ENCODE measurements at regions not wholly inside any gene's neighbourhood (a gene's known extent, or its start where the extent isn't known, plus 50 kb on each side); places are given as distances from the start of the nearest gene placed in this dataset.
"Not testable (repeated sequence)": the region's sequence is repeated elsewhere in the genome, so short reads cannot be mapped to it uniquely, and the experiment has no call there.

DNA sequence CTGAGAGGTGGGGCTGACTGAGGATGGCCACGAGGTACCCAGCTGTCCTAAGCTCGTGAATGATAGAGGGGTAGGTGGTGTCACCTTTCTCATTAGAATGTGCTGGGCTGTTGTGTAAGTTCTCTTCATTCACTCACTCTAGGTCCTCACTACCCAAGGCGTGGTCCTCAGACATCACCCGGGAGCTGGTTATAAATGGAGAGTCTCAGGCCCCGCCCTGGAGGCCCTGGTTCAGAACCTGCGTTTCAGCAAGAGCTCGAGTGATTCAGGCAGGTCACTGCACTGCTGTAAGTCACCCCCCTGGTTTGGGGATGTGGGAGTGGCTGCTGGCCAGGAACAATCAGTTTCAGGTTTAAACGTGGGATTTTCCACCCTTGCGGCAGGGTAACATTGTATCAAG lies 139.8 kb downstream of the FOXL1 start:
- DNase-seq = no peak

DNA sequence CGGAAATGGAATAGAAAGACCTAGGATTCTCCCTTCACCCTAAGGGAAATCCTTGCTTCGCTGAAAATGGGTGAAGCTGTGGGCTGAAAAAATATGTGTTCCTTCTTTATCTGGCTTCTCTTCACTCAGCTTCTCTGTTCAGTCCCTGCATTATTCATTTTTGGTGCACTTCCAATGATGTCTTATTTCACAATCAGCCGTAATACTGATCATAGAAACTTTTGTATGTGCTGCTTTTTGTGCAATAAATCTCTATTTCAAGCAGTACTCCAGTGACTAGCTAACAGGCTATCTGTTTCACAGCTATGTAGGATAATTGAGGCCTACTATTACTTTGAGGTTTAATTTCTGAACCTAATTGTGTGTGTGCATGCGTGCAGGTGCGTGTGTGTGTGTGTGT lies 144.6 kb downstream of the FOXL1 start:
- DNase-seq = no peak

DNA sequence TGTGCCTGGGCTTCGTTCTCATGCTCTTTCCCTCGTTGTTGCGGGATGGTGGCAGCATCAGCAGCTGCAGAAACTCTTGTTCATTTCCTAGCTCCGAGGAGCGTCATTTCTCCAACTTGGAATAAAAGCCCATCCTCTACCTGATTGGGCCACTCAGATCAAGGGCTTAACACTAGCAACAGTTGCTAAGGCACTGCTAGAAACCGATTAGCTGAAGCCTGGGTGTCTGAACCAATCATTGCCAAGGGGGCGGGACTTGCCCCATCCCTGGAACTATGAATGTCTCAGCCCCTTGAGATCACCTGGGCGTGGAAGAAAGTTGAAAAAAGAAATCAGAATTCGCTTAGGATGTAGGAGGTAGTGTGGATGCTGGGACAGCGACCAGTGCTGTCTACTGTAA lies 145.3 kb downstream of the FOXL1 start:
- DNase-seq = no peak

DNA sequence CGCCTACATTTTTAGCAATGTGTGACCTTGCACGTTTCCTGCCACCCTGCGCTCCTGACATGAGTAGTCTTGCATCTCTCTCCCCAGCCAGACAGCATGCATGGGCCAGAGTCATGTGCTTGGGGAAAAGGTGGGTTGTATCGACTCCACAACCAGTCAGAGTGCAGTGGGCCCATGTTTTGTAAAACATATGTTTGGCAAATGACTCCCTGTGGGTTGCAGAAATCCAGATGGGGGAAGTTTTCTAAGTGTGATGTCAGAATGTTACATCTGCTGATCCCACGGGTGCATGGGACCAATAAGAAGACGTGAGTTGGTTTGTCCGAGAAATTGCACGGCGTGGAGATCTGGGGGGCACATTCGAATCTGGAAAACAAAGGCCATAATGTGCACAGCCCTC lies 147.1 kb downstream of the FOXL1 start:
- no peak for DNase-seq

DNA sequence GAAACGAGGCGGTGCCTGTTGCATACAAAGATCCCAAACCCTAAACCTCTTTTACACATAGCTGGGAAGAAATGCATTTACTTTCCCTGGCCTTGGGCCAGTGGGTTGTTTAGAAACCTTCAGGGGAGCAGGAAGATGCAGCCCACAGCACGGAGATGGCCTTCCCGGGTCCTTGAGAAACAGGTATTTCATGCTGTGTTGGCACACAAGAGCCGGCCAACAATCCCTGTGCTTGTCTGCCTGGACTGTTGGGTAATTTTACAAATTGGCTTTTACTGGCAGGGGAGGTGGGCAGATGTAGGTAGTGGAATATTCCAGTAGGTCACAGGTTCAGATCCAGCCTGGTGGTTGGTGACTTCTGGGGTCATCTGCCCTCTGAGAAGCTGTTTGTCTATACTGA lies 148.0 kb downstream of the FOXL1 start:
- no peak for DNase-seq

DNA sequence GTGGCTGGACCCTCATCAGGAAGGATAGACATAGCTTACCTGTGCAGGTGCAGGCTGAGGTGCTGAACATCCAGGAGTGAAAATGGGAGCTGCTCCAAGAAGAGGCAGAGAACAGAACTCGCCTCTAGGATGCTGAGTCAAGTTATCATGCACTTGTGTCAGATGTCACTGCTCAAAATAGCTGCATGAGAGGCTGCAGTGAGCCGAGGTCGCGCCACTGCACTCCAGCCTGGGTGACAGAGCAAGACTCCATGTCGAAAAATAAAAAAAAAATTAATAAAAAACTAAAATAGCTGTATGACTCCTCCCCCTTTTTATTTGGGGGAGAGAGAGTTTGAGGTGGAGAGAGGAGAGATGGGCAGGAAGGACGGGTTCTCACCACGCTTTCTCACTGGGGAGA lies 148.8 kb downstream of the FOXL1 start:
- DNase-seq = no peak

DNA sequence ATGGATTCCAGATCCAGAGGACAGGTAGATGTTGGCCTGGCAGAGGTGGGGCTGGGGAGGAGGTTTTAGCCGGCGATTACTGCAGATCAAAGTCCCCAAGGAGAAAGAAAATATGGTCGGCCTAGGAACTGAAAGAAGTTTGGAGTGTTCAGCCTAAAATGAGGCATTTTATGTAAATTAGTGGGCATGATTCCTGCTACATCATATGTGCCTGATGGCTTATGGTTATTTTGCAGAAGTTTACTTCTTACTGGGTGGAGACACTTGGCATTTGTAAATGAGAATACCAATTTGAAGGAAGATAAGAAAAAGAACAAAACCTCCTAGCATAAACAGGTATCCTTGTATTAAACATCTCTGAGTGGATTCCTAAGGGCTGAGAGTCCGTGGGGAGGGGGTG lies 149.3 kb downstream of the FOXL1 start:
- no peak for DNase-seq

DNA sequence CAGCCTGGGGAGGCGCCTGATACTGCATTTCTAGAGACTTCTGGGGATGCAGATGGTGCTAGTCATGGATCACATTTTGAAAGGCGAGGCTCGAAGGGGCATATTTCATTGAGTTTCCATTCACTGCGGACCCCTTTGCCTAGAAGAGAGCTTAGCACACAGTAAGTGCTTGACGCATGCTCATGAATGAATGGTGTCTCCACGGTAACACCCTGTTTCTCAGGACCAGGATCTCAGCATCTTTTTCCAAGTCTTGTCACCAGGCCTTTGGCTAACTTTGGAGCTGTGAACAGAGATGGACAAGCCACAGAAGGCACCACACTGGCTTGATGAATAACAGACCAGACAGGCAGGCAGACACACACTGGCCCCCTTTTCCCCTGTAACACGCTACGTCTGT lies 151.3 kb downstream of the FOXL1 start:
- no peak for DNase-seq

DNA sequence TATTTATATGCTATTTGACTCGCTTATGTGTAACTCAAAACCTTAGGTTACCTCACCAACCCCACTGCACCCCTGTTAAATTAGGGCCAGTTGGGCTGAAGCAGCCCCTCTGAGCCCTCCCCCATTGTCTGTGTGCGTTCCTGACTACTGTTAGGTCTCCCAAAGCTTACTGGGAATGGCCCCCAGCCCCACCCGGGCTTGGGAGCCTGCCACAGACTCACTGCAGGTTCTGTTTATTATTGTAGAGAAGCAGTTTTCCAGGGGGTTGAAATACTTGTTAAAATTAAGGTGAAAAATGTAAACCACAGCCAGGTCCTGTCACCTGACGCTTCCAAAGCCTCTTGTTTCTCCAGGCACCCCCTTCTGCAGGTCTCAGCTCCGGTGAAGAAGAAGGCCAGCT lies 151.7 kb downstream of the FOXL1 start:
- no peak for DNase-seq

DNA sequence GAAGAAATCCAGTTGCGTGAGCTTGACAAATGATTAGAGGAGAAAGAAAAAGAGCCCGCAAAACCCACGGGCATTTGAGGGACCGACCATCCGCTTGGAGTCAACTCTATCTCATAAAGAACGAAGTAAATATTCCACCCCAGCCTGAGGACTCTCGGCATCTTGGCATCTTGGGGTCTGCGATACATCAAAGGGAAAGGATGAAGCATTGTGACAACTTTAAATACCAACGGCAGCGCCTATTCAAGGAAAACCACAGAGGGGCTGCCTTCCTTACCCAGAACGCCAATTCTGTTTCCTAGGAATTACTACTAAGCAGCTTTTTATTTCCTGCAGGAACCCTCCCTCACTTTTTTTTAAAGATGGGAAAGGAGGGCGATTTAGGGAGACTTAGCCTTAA lies 152.2 kb downstream of the FOXL1 start:
- DNase-seq = no peak

DNA sequence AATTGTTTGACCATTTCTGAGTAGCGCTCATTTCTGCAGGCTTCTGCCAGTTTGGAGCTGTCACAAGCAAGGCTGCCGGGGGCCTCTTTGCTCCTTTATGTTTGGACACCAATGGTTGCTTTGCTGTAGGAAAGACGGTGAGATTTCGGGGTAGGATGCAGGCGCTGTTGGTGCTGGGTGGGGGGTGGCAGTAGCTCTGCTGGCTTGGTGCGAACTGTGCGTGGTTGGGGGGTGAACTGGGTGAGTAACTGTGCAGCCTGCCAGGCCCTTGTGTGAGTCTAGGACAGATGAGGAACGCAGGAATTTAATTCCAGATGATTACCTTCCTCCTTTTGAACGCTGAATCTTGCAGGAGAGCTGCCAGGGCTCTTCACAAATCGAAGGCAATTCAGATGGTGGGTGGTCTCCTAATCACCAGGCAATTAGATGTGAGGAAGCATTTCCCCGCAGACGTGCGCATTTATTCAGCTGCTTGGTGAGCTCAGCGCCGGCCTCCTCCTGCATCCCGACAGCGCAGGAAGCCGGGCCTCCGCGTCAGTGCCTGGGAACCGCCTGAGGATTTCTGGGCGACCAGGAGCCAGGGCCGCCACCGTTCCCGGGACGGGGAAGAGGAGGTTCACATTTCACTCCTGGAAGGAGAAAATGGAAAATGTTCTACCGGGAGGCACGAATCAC lies 154.4 kb downstream of the FOXL1 start:
- no peak for DNase-seq

DNA sequence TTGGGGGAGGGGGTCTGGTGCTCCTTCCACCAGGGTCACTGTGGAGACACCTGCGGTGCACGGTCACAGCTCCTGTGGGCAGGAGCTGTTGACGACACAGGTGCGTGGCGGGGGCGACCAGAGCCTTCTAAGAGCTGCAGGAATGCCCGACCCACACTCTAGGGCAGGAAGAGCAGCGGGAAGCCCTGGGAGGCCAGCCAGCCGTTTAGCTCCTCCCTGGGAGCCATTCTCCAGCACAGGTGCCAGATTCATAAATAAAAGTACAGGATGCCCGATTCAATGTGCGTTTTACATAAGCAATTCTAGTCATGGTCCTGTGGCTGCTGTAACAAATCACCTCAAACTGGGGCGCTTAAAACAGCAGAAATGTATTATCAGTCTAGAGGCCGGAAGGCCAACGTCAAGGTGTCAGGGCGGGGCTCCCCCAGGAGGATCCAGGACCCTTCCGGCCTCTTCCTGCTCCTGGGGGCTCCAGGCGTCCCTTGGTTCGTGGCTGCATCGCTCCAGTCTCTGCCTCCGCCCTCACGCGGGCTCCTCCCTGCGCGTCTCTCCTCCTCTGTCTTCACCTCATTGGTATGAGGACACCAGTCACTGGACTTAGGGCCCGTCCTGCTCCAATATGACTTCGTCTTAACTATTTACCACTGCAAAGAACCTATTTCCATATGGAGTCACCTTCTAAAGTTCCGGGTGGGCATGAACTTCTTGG lies 155.4 kb downstream of the FOXL1 start:
- DNase-seq = no peak

DNA sequence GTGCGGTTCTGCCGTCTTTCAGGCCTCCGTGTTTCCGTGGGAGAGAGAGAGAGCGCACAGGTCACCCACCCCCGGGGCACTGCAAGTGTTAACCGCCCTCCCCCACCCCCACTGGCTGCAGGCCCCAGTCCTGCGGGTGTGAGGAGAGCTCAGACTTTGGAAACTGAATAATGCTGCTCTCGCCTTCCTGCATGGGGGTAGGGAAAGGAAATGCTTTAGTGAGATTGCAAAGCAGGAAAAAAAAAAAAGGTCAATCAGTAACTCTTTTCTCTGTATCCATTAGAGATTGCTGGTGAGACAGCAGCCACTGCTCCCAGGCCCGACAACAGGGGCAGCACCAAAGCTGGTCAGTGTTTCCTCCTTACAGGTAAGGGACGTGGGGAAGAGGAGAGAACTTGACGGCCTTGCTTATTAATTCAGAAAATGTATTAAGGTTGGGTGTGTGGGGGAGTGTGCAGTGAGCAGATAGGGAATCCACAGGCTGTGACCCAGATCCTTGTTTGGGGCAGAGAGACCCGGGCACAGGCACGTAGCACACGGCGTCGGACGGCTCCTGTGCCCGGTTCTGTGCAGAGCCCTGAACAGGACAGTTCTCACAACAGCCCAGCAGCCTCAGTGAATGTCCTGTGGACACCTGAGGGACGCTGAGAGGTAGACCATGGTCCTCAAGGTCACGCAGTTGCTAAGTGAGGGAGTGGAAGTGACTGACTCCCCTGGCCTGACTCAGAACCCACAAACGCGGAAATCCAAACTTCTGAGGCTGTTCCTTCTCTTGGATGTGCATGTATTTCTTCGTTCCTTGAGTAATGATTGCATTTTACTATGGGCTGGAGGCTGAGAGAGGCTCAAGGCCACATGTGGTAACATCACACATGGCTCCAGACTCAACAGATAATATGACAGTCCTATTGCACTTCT lies 156.5 kb downstream of the FOXL1 start:
- no peak for DNase-seq

DNA sequence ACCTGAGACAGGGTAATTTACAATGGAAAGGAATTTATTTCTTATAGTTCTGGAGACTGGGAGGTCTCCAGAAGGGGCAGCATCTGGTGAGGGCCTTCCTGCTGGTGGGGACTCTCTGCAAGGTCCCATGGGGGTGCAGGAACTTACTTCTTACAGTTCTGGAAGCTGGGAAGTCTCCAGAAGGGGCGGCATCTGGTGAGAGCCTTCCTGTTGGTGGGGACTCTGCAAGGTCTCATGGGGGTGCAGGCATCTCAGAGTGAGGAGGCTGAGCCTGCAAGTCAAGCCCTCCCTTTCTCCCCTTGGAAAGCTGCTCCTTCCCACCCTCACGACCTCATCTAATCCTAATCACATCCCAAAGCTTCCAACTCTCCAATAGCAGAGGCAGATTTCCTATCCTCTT lies 157.4 kb downstream of the FOXL1 start:
- DNase-seq = no peak

DNA sequence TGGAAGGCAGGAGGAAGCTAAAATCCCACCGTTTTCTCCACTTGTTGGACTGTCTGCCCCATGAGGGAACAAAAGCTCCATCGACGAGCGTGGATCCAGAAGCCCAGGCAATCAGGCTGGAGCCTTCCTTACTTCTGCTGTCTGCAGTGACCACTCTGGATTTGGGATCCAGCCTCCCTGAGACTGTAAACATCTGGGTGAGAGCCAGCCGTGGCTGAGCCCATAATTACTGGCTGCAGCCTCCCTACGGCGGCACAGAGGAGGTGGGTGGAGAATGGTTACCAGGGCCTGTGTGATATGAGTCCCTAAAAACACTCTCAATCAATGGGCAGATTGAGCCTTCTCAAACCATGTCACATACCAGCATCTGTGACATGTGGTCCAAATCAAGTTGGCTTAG lies 158.2 kb downstream of the FOXL1 start:
- DNase-seq = no peak

DNA sequence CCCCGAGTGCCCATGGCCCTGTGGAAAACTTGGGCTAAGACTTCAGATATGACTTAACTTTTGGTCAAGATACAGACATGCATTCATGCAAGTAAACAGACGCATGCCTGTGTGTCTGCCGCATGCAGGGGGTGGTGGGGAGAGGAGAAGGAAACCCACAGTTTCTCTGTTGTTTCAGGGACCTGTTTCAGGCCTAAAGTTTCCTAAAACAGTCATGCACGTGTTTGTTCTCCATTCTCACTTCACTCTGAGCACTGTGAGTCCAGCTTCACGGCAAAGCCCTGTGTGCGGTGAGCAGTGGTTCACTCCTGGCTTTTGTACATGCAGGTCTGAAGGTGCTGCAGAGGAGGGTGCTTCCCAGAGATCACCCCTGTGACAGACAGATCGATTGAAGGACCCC lies 158.7 kb downstream of the FOXL1 start:
- DNase-seq = no peak

DNA sequence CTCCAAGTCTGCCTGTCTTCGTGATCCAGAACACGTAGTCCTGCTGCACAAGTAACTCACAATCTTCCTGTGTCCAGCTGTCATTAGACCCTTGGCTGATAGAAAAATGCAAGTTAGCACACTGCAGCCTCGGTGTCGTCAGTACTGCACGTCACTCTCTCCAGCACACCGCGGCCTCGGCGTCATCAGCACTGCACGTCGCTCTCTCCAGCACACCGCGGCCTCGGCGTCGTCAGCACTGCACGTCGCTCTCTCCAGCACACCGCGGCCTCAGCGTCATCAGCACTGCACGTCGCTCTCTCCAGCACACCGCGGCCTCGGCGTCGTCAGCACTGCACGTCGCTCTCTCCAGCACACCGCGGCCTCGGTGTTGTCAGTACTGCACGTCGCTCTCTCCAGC lies 160.0 kb downstream of the FOXL1 start:
- not testable (repeated sequence) for DNase-seq

DNA sequence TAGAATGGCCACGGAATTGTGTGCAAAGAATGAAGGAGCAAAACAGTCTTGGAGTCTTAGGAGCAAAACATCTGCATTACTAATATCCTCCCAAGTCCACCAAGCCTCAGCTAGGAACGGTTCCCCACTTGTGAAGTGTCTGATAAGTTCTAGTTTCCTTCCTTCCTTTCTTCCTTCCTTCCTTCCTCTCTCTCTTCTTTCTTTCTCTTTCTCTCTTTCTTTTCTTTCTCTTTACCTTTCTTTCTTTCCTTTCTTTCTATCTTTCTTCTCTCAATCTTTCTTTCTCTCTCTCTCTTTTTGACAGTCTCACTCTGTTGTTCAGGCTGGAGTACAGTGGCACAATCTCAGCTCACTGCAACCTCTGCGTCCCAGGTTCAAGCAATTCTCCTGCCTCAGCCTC lies 160.8 kb downstream of the FOXL1 start:
- no peak for DNase-seq

DNA sequence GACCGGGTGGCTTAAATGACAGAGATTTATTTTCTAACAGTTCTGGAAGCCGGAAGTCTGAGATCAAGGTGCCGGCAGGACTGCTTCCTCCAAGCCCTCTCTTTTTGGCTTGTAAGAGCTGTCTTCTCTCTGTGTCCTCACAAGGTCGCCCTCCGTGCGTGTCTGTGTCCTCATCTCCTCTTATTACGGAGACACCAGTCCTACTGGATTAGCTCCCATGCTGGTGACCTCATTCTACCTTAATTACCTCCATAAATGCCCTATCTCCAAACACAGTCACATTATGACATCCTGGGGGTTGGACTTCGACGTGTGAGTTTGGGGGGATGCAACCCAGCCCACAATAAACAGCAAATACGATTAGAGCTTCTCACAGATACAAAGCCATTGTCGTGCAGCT lies 161.5 kb downstream of the FOXL1 start:
- DNase-seq = no peak

DNA sequence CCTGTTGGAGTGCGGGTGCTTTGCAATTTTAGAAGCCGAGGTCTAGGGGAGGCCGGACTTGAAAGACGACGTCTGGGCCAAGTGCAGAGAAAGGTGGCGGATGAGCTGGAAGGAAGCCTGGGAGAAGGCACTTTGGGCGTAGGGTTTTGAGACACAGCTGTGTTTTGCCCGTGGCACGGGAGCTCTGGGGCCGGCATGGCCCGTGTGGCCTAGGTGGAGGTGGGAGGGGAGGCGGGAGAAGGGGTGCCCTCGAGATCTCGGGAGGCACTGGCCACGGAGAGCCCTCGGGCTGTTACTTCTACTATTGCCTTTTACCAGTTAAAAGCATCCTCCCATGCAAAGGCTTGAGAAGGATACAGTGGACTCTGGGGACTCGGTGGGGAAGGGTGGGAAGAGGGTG lies 161.9 kb downstream of the FOXL1 start:
- DNase-seq = no peak

DNA sequence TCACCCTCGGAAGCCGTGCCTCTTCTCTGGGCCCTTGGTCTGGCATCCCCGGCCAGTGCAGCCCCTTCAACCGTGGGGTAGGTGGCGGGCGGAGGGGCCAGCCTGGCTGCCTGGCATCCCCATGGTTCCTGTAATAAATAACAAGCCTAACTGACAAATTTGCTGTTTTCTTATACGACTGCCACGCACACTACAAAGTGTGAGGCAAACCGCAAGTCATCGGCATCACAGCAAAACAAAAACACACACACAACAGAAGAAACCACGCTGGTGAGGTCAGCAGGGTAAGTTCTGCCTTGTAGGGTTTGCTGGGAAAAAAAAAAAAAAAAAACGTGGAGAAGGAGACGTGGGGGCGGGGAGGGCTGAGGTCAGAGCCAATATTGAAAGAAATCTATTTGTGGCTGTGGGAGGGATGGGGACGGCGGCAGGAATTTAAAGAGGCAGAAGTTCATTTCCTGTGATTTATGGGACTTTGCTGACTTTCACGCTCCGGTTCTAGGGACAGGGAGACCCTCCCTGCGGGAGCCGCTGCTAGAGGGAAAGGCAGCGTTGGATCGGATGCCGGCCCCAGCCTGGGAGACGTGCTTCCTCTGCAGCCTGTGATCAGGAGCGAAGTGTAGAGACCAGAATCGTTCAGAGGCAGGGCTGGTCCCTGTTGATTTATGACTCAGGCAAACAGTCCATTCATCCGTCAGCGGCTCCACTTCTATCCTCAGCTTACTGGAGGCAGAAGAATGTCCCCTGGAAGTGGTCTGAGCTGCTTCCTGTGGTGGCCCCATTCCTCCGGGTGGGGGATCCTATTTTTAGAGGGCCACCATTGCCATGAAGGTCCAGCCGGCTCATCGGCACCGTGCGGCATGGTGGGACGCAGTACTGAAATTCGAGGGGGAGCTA lies 162.8 kb downstream of the FOXL1 start:
- DNase-seq = no peak

DNA sequence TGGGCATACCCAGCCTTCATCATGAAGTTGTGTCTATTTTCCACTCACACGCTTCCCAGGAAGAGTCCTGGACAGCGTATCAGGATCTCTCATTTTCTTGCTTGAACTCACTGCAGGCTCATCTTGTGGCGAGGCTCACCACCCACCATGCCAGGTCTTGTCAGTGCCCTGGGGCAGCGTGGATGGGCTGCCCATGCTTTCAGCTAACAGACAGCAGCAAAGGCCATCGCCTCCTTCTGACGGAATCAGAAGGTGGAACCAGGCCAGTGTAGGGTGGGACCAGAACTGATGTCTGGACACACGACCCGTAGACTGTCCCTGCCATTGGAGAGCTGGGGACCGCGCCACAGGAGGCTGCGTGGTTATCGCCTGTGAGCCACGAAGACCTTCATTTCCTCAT lies 169.4 kb downstream of the FOXL1 start:
- no peak for DNase-seq

DNA sequence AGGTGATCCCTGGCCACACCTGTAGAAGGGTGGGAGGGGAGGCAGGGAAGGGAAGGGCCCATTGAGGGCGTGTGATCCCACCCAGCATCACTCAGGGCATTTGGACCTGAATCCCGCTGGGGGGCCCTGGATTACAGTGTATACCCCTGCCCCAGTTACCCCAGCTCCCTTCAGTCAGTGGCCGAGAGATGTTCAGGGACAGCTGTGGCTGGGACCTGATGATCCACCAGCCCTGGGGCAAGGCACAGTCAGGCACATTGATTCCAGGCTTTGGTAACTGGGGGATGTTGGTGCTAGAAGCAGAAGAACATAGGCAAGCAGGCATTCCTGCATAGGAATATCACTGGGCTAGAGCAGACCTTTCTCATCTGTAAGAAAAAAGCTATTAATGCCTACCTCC lies 170.3 kb downstream of the FOXL1 start:
- DNase-seq = no peak
